Panc1 (cell line): ENCODE measurements at regions not wholly inside any gene's neighbourhood (a gene's known extent, or its start where the extent isn't known, plus 50 kb on each side); places are given as distances from the start of the nearest gene placed in this dataset.
"Not testable (repeated sequence)": the region's sequence is repeated elsewhere in the genome, so short reads cannot be mapped to it uniquely, and the experiment has no call there.

Experiments used
- POLR2AphosphoS5 ChIP-seq: IDR thresholded peaks from 2 replicates; pipeline ENCODE4 v1.6.1; 2012; ENCODE audit warnings: mild to moderate bottlenecking, low read depth, low read length, moderate library complexity
- SIN3A ChIP-seq: IDR thresholded peaks from 2 replicates; pipeline ENCODE4 v1.6.1; 2012; ENCODE audit warnings: low read depth, mild to moderate bottlenecking, low read length, moderate library complexity, borderline replicate concordance; ENCODE audit not compliant: insufficient read depth
- TCF7L2 ChIP-seq: IDR thresholded peaks from 2 replicates; pipeline ENCODE4 v1.6.1; 2011; ENCODE audit warnings: mild to moderate bottlenecking, low read depth, low read length, inconsistent platforms
- TF ChIP-seq, protein P1 (sequence below): fragments of 450-650 bp; IDR thresholded peaks from 2 replicates; pipeline ENCODE4 v1.5.1; 2017; ENCODE audit warnings: mild to moderate bottlenecking
- TF ChIP-seq, protein P2 (sequence below), 2 experiments: IDR thresholded peaks; 2 replicates each; pipeline ENCODE4 v1.6.1; 2011 to 2012; ENCODE audit warnings: low read depth in 2 of 2, control low read depth in 1 of 2, low read length in 1 of 2, mild to moderate bottlenecking in 1 of 2, moderate library complexity in 1 of 2; ENCODE audit not compliant: insufficient read depth in 1 of 2

DNA sequence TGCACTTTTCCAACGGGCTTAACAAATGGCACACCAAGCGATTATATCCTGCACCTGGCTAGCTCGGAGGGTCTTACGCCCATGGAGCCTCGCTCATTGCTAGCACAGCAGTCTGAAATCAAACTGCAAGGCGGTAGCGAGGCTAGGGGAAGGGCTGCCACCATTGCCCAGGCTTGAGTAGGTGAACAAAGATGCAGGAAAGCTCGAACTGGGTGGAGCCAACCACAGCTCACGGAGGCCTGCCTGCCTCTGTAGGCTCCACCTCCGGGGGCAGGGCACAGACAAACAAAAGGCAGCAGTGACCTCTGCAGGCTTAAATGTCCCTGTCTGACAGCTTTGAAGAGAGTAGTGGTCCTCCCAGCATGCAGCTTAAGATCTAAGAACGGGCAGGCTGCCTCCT is 365.4 kb downstream of the MMUT start:
- TF ChIP-seq, protein P1, sequence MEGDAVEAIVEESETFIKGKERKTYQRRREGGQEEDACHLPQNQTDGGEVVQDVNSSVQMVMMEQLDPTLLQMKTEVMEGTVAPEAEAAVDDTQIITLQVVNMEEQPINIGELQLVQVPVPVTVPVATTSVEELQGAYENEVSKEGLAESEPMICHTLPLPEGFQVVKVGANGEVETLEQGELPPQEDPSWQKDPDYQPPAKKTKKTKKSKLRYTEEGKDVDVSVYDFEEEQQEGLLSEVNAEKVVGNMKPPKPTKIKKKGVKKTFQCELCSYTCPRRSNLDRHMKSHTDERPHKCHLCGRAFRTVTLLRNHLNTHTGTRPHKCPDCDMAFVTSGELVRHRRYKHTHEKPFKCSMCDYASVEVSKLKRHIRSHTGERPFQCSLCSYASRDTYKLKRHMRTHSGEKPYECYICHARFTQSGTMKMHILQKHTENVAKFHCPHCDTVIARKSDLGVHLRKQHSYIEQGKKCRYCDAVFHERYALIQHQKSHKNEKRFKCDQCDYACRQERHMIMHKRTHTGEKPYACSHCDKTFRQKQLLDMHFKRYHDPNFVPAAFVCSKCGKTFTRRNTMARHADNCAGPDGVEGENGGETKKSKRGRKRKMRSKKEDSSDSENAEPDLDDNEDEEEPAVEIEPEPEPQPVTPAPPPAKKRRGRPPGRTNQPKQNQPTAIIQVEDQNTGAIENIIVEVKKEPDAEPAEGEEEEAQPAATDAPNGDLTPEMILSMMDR = not testable (repeated sequence)
- TF ChIP-seq POLR2AphosphoS5, SIN3A, TCF7L2: not testable (repeated sequence)
- TF ChIP-seq, protein P2, sequence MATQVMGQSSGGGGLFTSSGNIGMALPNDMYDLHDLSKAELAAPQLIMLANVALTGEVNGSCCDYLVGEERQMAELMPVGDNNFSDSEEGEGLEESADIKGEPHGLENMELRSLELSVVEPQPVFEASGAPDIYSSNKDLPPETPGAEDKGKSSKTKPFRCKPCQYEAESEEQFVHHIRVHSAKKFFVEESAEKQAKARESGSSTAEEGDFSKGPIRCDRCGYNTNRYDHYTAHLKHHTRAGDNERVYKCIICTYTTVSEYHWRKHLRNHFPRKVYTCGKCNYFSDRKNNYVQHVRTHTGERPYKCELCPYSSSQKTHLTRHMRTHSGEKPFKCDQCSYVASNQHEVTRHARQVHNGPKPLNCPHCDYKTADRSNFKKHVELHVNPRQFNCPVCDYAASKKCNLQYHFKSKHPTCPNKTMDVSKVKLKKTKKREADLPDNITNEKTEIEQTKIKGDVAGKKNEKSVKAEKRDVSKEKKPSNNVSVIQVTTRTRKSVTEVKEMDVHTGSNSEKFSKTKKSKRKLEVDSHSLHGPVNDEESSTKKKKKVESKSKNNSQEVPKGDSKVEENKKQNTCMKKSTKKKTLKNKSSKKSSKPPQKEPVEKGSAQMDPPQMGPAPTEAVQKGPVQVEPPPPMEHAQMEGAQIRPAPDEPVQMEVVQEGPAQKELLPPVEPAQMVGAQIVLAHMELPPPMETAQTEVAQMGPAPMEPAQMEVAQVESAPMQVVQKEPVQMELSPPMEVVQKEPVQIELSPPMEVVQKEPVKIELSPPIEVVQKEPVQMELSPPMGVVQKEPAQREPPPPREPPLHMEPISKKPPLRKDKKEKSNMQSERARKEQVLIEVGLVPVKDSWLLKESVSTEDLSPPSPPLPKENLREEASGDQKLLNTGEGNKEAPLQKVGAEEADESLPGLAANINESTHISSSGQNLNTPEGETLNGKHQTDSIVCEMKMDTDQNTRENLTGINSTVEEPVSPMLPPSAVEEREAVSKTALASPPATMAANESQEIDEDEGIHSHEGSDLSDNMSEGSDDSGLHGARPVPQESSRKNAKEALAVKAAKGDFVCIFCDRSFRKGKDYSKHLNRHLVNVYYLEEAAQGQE (IDR thresholded peaks at IDR 0.05; ENCODE audit: insufficient read depth in 1 of 2, low read depth in 2 of 2, low read length in 1 of 2) = not testable (repeated sequence)
